Hepatocyte (in vitro differentiated cells): ENCODE measurements at regions not wholly inside any gene's neighbourhood (a gene's known extent, or its start where the extent isn't known, plus 50 kb on each side); places are given as distances from the start of the nearest gene placed in this dataset.
A peak's percentile ranks its signal among the peaks of the same experiment; 100 is the strongest.
"Not testable (repeated sequence)": the region's sequence is repeated elsewhere in the genome, so short reads cannot be mapped to it uniquely, and the experiment has no call there.

Experiments used
- DNase-seq: peaks from one replicate; pipeline ENCODE4 v3.0.0-alpha.2; 2016; ENCODE audit warnings: low spot score
- H2AFZ ChIP-seq: fragments of 200-600 bp; sonication (generic); 2 replicates; pipeline ENCODE4 v1.6.0; 2016; ENCODE audit warnings: antibody characterized with exemption, mild to moderate bottlenecking
- H3K27ac ChIP-seq: fragments of 200-600 bp; sonication (generic); 2 replicates; pipeline ENCODE4 v1.5.1; 2016; ENCODE audit warnings: mild to moderate bottlenecking
- H3K27me3 ChIP-seq: fragments of 200-600 bp; sonication (generic); 2 replicates; pipeline ENCODE4 v1.6.1; 2016
- H3K36me3 ChIP-seq: fragments of 200-600 bp; sonication (generic); replicated peaks from 2 replicates; pipeline ENCODE4 v1.5.1; 2016; ENCODE audit warnings: low read depth; ENCODE audit not compliant: insufficient read depth
- H3K4me1 ChIP-seq: fragments of 200-600 bp; sonication (generic); 2 replicates; pipeline ENCODE4 v1.5.1; 2016; ENCODE audit warnings: mild to moderate bottlenecking, moderate library complexity; ENCODE audit not compliant: insufficient read depth
- H3K4me2 ChIP-seq: fragments of 200-600 bp; sonication (generic); 2 replicates; pipeline ENCODE4 v1.6.0; 2016
- H3K4me3 ChIP-seq: fragments of 200-600 bp; sonication (generic); 2 replicates; pipeline ENCODE4 v1.5.1; 2016; ENCODE audit warnings: mild to moderate bottlenecking
- H3K79me2 ChIP-seq: fragments of 200-600 bp; sonication (generic); 2 replicates; pipeline ENCODE4 v1.6.0; 2017; ENCODE audit warnings: mild to moderate bottlenecking
- H3K9me2 ChIP-seq: fragments of 200-600 bp; sonication (generic); replicated peaks from 2 replicates; pipeline ENCODE4 v1.6.0; 2017; ENCODE audit warnings: mild to moderate bottlenecking; ENCODE audit not compliant: insufficient read depth
- H3K9me3 ChIP-seq: fragments of 200-600 bp; sonication (generic); 2 replicates; pipeline ENCODE4 v1.5.1; 2016; ENCODE audit warnings: low read depth, mild to moderate bottlenecking
- H4K20me1 ChIP-seq: fragments of 200-600 bp; sonication (generic); 2 replicates; pipeline ENCODE4 v1.6.0; 2016; ENCODE audit warnings: mild to moderate bottlenecking; ENCODE audit not compliant: insufficient read depth, poor library complexity, severe bottlenecking
- CTCF ChIP-seq: fragments of 200-600 bp; sonication (generic); IDR thresholded peaks from 2 replicates; pipeline ENCODE4 v1.5.1; 2016; ENCODE audit warnings: antibody characterized with exemption, mild to moderate bottlenecking; ENCODE audit not compliant: poor library complexity
- EZH2 ChIP-seq: fragments of 200-600 bp; sonication (generic); IDR thresholded peaks from 2 replicates; pipeline ENCODE4 v1.6.1; 2016; ENCODE audit warnings: antibody characterized with exemption, mild to moderate bottlenecking, borderline replicate concordance
- EZH2phosphoT487 ChIP-seq: fragments of 200-600 bp; sonication (generic); IDR thresholded peaks from one replicate; pipeline ENCODE4 v1.6.1; 2018; ENCODE audit warnings: antibody characterized with exemption, mild to moderate bottlenecking, low read depth, moderate library complexity; ENCODE audit not compliant: unreplicated experiment, severe bottlenecking
- WGBS: methylation state at CpG from one replicate; pipeline ENCODE4 v1.1.6; 2016; ENCODE audit warnings: low lambda C conversion rate; ENCODE audit errors: missing lambda C conversion rate; 5-methylcytosine and 5-hydroxymethylcytosine counted together

GRCh38 chr5:116947691-116948528 is 373.3 kb upstream of the SEMA6A start:
- Histone ChIP-seq H3K36me3 (no peaks in the 10 kb centered on the region), H3K4me1 (no peaks in the 10 kb centered on the region), H3K79me2 (no peaks in the 10 kb centered on the region), H3K27ac (no peak overlapping the region), H3K4me2 (no peak overlapping the region), H2AFZ (no peak overlapping the region), H3K4me3 (no peak overlapping the region), H4K20me1 (no peaks in the 10 kb centered on the region), H3K27me3 (no peaks in the 10 kb centered on the region), H3K9me2 (no peaks in the 10 kb centered on the region), H3K9me3 (no peaks in the 10 kb centered on the region)
- TF ChIP-seq EZH2phosphoT487 = no peak
- TF ChIP-seq CTCF = peak; percentile 50
- TF ChIP-seq EZH2 = no peak
- peak; percentile 65 for DNase-seq
- WGBS = 84% methylated on average over 15 of the region's 15 CpGs

- H3K4me2 ChIP-seq, H4K20me1 ChIP-seq, DNase-seq, H3K9me3 ChIP-seq, H3K4me3 ChIP-seq, H3K79me2 ChIP-seq, H3K4me1 ChIP-seq, H3K9me2 ChIP-seq, H3K36me3 ChIP-seq, H3K27ac ChIP-seq, H2AFZ ChIP-seq, H3K27me3 ChIP-seq: not testable (repeated sequence)
- 70% methylated on average over 17 of the region's 17 CpGs for WGBS
These were observed 371.2 kb upstream of the SEMA6A start for GRCh38 chr5:116945613-116946382.

- 44% methylated on average over 5 of the region's 5 CpGs for WGBS
- no peaks in the 10 kb centered on the region for H3K36me3 ChIP-seq
- H3K9me3 ChIP-seq = no peaks in the 10 kb centered on the region
- no peaks in the 10 kb centered on the region for H3K4me1 ChIP-seq
- H3K9me2 ChIP-seq = no peaks in the 10 kb centered on the region
- H2AFZ ChIP-seq = no peak overlapping the region
- no peaks in the 10 kb centered on the region for H3K79me2 ChIP-seq
- no peak overlapping the region for H3K4me2 ChIP-seq
- H3K27ac ChIP-seq = no peak overlapping the region
- H4K20me1 ChIP-seq = no peaks in the 10 kb centered on the region
- TF ChIP-seq CTCF = no peak
- TF ChIP-seq EZH2phosphoT487 = no peak
- no peak for TF ChIP-seq EZH2
- H3K27me3 ChIP-seq = no peaks in the 10 kb centered on the region
- H3K4me3 ChIP-seq = no peak overlapping the region
- no peak for DNase-seq
These were observed 369.6 kb upstream of the SEMA6A start for GRCh38 chr5:116944183-116944582.

GRCh38 chr5:116942622-116943021 is 368.0 kb upstream of the SEMA6A start:
- Histone ChIP-seq H3K4me3 (no peak overlapping the region), H4K20me1 (no peaks in the 10 kb centered on the region), H3K27ac (no peak overlapping the region), H3K36me3 (no peaks in the 10 kb centered on the region), H3K9me2 (no peaks in the 10 kb centered on the region), H3K4me1 (no peaks in the 10 kb centered on the region), H2AFZ (no peak overlapping the region), H3K9me3 (no peaks in the 10 kb centered on the region), H3K79me2 (no peaks in the 10 kb centered on the region), H3K27me3 (no peaks in the 10 kb centered on the region), H3K4me2 (no peak overlapping the region)
- DNase-seq = peak; percentile 22
- no peak for TF ChIP-seq CTCF
- no peak for TF ChIP-seq EZH2phosphoT487
- 73% methylated on average over 6 of the region's 6 CpGs for WGBS
